ENCODE measurements at regions not wholly inside any gene's neighbourhood (a gene's known extent, or its start where the extent isn't known, plus 50 kb on each side); places are given as distances from the start of the nearest gene placed in this dataset.

DNA sequence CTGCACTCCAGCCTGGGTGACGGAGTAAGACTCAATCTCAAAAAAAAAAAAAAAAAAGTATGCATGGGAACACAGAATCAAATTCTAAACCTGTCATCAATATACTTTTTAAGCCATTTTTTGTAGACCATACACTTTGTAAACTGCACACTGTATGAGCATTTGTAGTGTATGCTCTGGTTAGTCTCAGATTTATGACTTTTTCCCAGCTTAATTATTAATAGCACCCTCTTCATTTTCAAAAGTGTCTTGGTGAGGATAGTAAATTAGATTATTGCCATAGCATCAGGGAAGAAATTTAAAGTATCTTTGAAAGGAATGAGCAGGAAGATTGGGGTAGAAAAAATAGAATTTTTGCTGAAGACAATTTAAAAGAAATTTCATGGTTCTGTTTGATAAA, 330.8 kb upstream of the RSPO3 start:
- TF ChIP-seq, protein P1, sequence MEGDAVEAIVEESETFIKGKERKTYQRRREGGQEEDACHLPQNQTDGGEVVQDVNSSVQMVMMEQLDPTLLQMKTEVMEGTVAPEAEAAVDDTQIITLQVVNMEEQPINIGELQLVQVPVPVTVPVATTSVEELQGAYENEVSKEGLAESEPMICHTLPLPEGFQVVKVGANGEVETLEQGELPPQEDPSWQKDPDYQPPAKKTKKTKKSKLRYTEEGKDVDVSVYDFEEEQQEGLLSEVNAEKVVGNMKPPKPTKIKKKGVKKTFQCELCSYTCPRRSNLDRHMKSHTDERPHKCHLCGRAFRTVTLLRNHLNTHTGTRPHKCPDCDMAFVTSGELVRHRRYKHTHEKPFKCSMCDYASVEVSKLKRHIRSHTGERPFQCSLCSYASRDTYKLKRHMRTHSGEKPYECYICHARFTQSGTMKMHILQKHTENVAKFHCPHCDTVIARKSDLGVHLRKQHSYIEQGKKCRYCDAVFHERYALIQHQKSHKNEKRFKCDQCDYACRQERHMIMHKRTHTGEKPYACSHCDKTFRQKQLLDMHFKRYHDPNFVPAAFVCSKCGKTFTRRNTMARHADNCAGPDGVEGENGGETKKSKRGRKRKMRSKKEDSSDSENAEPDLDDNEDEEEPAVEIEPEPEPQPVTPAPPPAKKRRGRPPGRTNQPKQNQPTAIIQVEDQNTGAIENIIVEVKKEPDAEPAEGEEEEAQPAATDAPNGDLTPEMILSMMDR (IDR thresholded peaks at IDR 0.05; ENCODE audit: low read depth, low read length, poor library complexity, severe bottlenecking), result no peak
- no peak for TF ChIP-seq EZH2phosphoT487 (IDR thresholded peaks at IDR 0.05; ENCODE audit: borderline replicate concordance, low read length)
